PC-3 (cell line): ENCODE measurements at regions not wholly inside any gene's neighbourhood (a gene's known extent, or its start where the extent isn't known, plus 50 kb on each side); places are given as distances from the start of the nearest gene placed in this dataset.

Experiments
- ATAC-seq: fragments of 200-7000 bp; cut with Tn5 transposase; 2 replicates; pipeline ENCODE4 v1.9.1; 2020; ENCODE audit warnings: mild to moderate bottlenecking, moderate library complexity
- BruUV-seq: library from RNA; stranded (reverse); fragments of 400-500 nt; replicated peaks from 2 replicates; lab custom pipeline; 2021; lab: Mats Ljungman, UMichigan
- CTCF ChIA-PET: fragments of 300-600 bp; sonication (Branson Sonifier 250); formaldehyde crosslinking; loops from one replicate; lab custom pipeline; 2022; ENCODE audit warnings: antibody characterized with exemption; lab: Charles Lee
- POLR2A ChIA-PET: fragments of 300-600 bp; sonication (Branson Sonifier 250); formaldehyde crosslinking; loops from one replicate; lab custom pipeline; 2022; ENCODE audit warnings: antibody characterized with exemption; ENCODE audit not compliant: unreplicated experiment; lab: Charles Lee
- DNase-seq: peaks from one replicate; pipeline ENCODE4 v3.0.0-alpha.2; 2015
- H2AFZ ChIP-seq: fragments of 300-600 bp; sonication (generic); 2 replicates; pipeline ENCODE4 v1.6.0; 2016; ENCODE audit warnings: antibody characterized with exemption, low read length
- H3F3A ChIP-seq: fragments of 300-600 bp; sonication (generic); one replicate; pipeline ENCODE4 v1.6.0; 2017; ENCODE audit warnings: antibody characterized with exemption, low read length, control low read depth, mild to moderate bottlenecking; ENCODE audit not compliant: unreplicated experiment
- H3K27ac ChIP-seq: fragments of 300-600 bp; sonication (generic); 2 replicates; pipeline ENCODE4 v1.5.1; 2016; ENCODE audit warnings: mild to moderate bottlenecking, low read length
- H3K27me3 ChIP-seq: fragments of 300-600 bp; sonication (generic); 2 replicates; pipeline ENCODE4 v1.6.1; 2016; ENCODE audit warnings: low read length, mixed read lengths
- H3K36me3 ChIP-seq: fragments of 300-600 bp; sonication (generic); 2 replicates; pipeline ENCODE4 v1.6.1; 2016; ENCODE audit warnings: low read depth, mixed run types, low read length, mixed read lengths
- H3K4me1 ChIP-seq: fragments of 300-600 bp; sonication (generic); 2 replicates; pipeline ENCODE4 v1.5.1; 2016; ENCODE audit warnings: low read length; ENCODE audit not compliant: insufficient read depth
- H3K4me2 ChIP-seq: fragments of 300-600 bp; sonication (generic); 2 replicates; pipeline ENCODE4 v1.6.0; 2016; ENCODE audit warnings: low read length
- H3K4me3 ChIP-seq: fragments of 300-600 bp; sonication (generic); 2 replicates; pipeline ENCODE4 v1.5.1; 2016; ENCODE audit warnings: mild to moderate bottlenecking, low read length, mixed read lengths
- H3K79me2 ChIP-seq: fragments of 300-600 bp; sonication (generic); 2 replicates; pipeline ENCODE4 v1.6.1; 2017; ENCODE audit warnings: low read length, mixed read lengths
- H3K9ac ChIP-seq: fragments of 300-600 bp; sonication (generic); 2 replicates; pipeline ENCODE4 v1.6.0; 2016; ENCODE audit warnings: mild to moderate bottlenecking, low read length
- H3K9me2 ChIP-seq: fragments of 300-600 bp; sonication (generic); replicated peaks from 2 replicates; pipeline ENCODE4 v1.6.1; 2016; ENCODE audit warnings: mixed run types, low read length, mixed read lengths
- H3K9me3 ChIP-seq: fragments of 300-600 bp; sonication (generic); 2 replicates; pipeline ENCODE4 v1.6.1; 2016; ENCODE audit warnings: low read length, mixed read lengths
- H4K20me1 ChIP-seq: fragments of 300-600 bp; sonication (generic); 2 replicates; pipeline ENCODE4 v1.6.1; 2016; ENCODE audit warnings: low read length, mixed read lengths
- EZH2 ChIP-seq: fragments of 300-600 bp; sonication (generic); IDR thresholded peaks from one replicate; pipeline ENCODE4 v1.6.1; 2017; ENCODE audit warnings: antibody characterized with exemption, mild to moderate bottlenecking, low read length; ENCODE audit not compliant: unreplicated experiment
- EZH2phosphoT487 ChIP-seq: fragments of 300-600 bp; sonication (generic); IDR thresholded peaks from 2 replicates; pipeline ENCODE4 v1.6.1; 2018; ENCODE audit warnings: mild to moderate bottlenecking, antibody characterized with exemption, low read length, borderline replicate concordance
- intact Hi-C: fragments of 100-400 bp; cut with micrococcal nuclease; formaldehyde crosslinking; loops from 2 replicates; pipeline ENCODE4 v1.9.0; 2023
- TF ChIP-seq, protein P1 (sequence below): fragments of 300-600 bp; sonication (generic); conservative IDR thresholded peaks from 2 replicates; pipeline ENCODE4 v1.5.1; 2017; ENCODE audit warnings: antibody characterized with exemption, low read depth, mild to moderate bottlenecking, low read length

DNA sequence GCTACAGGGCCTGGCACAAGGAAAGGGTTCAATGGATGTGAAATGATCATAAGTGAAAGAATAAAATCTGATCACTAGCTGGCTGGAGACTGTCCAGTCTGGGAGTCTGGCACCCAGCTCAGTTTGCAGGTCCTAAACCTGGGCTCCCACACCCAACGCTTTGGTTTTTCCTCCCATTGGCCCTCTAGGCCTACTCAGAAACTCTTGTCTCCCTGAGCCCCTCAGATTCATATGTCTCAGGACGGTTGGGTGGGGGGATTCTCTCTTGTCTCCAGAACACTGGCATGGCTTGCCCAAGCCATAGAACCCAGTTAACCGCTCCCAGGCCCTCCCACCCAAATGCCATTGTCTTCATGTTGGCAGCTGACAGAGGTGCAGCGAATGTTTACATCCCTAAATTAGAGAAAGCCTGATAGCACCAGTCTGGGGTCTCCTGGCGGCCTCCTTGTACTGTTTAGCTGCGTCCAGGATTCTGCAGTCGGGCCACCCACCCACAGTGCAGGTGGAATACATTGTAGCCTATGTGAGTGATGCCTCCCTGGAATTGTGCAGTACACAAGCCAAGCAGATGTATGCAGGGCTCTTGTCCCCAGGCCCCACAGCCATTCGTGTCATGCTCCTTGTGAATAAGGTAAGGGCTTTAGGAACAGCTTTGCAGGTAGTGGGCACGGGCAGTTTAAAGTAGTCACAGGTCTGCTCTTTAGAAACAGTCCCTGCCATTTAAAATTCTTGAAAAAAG, 266.3 kb downstream of the XXYLT1 start:
- Histone ChIP-seq H4K20me1 (no peaks in the 10 kb centered on the region), H3K9ac (no peak overlapping the region), H3F3A (no peaks in the 10 kb centered on the region), H3K9me3 (no peaks in the 10 kb centered on the region), H3K27ac (no peak overlapping the region), H2AFZ (no peak overlapping the region), H3K4me2 (no peak overlapping the region), H3K27me3 (no peaks in the 10 kb centered on the region), H3K9me2 (no peaks in the 10 kb centered on the region), H3K4me1 (peaks cover 11% of the 10 kb centered on the region; the same call in 1 of the 2 replicates), H3K36me3 (no peaks in the 10 kb centered on the region), H3K4me3 (no peak overlapping the region), H3K79me2 (no peaks in the 10 kb centered on the region)
- DNase-seq (no peak), ATAC-seq (no peak)
- CTCF ChIA-PET: interaction anchor here (0.9 kb wide), 1 partner anchor 322 kb away, joined by 3 read pairs; no protein-coding TSS in a partner anchor
- POLR2A ChIA-PET: no interaction called here
- BruUV-seq: no TSS peak
- TF ChIP-seq EZH2 (no peak), EZH2phosphoT487 (no peak)
- TF ChIP-seq, protein P1, sequence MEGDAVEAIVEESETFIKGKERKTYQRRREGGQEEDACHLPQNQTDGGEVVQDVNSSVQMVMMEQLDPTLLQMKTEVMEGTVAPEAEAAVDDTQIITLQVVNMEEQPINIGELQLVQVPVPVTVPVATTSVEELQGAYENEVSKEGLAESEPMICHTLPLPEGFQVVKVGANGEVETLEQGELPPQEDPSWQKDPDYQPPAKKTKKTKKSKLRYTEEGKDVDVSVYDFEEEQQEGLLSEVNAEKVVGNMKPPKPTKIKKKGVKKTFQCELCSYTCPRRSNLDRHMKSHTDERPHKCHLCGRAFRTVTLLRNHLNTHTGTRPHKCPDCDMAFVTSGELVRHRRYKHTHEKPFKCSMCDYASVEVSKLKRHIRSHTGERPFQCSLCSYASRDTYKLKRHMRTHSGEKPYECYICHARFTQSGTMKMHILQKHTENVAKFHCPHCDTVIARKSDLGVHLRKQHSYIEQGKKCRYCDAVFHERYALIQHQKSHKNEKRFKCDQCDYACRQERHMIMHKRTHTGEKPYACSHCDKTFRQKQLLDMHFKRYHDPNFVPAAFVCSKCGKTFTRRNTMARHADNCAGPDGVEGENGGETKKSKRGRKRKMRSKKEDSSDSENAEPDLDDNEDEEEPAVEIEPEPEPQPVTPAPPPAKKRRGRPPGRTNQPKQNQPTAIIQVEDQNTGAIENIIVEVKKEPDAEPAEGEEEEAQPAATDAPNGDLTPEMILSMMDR: no peak
- intact Hi-C loops: loop anchor here (5.0 kb wide), 1 partner anchor 258 kb away; no protein-coding TSS in a partner anchor

DNA sequence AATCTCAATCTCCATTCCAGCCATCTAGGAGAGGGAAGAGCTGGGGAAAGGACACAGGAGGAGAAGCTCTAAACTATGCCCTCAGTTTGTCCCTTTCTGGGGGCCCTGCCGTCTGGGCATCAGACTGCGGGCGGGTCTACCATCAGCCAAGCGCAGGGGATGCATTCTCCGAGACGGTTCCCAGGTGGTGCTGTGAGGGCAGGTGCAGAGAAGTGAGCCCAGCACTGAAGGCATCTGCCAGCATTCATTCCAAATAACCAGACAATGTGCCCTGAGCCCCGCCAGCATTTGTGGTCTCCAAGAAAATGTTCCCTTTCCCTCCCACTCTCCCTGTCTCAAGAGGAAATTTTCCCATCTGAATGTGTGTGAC, 265.7 kb downstream of the XXYLT1 start:
- no peak overlapping the region for H3K9ac ChIP-seq
- H3K9me3 ChIP-seq: no peaks in the 10 kb centered on the region
- no TSS peak for BruUV-seq
- H2AFZ ChIP-seq: no peak overlapping the region
- H3K4me3 ChIP-seq: no peak overlapping the region
- H3K4me1 ChIP-seq: peaks cover 11% of the 10 kb centered on the region; the same call in 1 of the 2 replicates
- intact Hi-C loops: no loop called here
- ChIA-PET CTCF (interaction anchor here (0.9 kb wide), 1 partner anchor 323 kb away, joined by 3 read pairs; no protein-coding TSS in a partner anchor), POLR2A (no interaction called here)
- no peaks in the 10 kb centered on the region for H3K27me3 ChIP-seq
- no peaks in the 10 kb centered on the region for H3F3A ChIP-seq
- no peak for DNase-seq
- H3K9me2 ChIP-seq: no peaks in the 10 kb centered on the region
- H3K4me2 ChIP-seq: no peak overlapping the region
- TF ChIP-seq EZH2phosphoT487 (no peak), EZH2 (no peak)
- TF ChIP-seq, protein P1: no peak
- no peak overlapping the region for H3K27ac ChIP-seq
- H3K36me3 ChIP-seq: no peaks in the 10 kb centered on the region
- H4K20me1 ChIP-seq: no peaks in the 10 kb centered on the region
- ATAC-seq: no peak
- no peaks in the 10 kb centered on the region for H3K79me2 ChIP-seq
